ENCODE measurements at regions not wholly inside any gene's neighbourhood (a gene's known extent, or its start where the extent isn't known, plus 50 kb on each side); places are given as distances from the start of the nearest gene placed in this dataset.

DNA sequence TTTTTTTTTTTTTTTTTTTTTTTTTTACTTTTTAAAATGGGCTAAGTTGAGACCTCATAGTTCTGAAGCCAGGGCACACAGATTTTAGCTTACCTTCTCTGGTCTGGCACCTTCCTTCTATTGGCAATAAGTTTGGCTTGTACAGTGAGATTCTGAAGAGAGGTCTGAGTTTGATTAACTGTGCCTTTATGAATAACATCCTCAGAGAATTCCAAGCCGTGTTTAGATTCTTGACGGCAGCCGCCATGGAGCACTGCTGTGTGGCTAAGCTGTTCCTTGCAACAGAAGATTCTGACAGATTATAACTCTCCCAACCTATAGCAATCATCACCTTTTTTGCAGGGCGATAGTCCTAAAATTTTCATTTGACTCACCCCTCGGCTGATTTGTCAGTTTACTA is 354.9 kb upstream of the FAR2 start:
- ATAC-seq (ENCODE audit: low read depth) = no peak
- H3K9me3 Mint-ChIP-seq = peaks cover 2% of the 10 kb centered on the region

DNA sequence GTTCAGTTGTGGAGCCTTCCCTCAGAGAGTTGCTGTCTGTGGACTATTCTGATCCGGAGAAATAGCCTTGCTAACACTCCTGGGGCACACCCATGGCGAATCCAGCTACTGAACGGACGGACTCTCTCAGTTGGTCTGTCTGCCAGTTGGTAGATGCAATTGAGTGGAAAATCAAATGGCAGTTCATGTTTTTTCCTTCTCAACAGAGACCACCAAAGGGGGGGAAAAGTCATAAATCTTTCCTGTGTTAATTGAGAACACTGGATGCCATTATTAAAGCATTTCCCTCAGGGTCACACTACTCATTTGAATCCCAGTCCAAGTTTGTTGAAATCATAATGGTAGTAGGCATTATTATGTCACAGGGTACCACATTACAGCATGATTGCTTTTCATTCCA is 354.3 kb upstream of the FAR2 start:
- H3K36me3 Mint-ChIP-seq = no peaks in the 10 kb centered on the region

More for the DNA sequence above, 354.9 kb upstream of the FAR2 start:
- DNase-seq = no peak
- Mint-ChIP-seq H3K27me3 (no peaks in the 10 kb centered on the region), H3K4me1 (no peaks in the 10 kb centered on the region), H3K4me3 (no peak overlapping the region), H3K27ac (no peak overlapping the region), H3K36me3 (no peaks in the 10 kb centered on the region)
- POLR2A ChIA-PET = no interaction called here

DNA sequence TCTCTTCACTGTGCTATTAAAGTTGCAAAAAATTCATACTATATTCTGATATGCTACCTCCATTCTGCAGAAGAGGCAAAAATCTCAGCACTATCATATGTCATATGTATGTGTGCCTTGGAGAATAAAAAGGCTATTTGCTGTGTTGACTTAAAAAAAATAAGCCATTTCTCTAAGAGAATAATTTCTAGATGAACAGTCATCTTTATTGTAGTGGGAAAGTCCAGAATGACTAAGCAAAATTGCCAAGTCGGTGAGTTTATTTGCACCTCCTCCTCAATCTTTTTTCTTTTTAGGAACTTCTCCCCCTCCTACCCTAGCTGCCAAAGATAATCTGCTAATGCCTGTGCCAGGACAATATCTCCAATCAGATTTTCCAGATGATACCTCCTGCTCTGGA is 353.8 kb upstream of the FAR2 start:
- POLR2A ChIA-PET = no interaction called here
- no peaks in the 10 kb centered on the region for H3K4me1 Mint-ChIP-seq
- no peaks in the 10 kb centered on the region for H3K36me3 Mint-ChIP-seq
- peaks cover 2% of the 10 kb centered on the region for H3K9me3 Mint-ChIP-seq
- H3K27ac Mint-ChIP-seq = no peak overlapping the region
- no peak overlapping the region for H3K4me3 Mint-ChIP-seq
- DNase-seq = no peak
- H3K27me3 Mint-ChIP-seq = peaks cover 2% of the 10 kb centered on the region
- ATAC-seq (ENCODE audit: low read depth) = no peak

More for the DNA sequence above, 354.3 kb upstream of the FAR2 start:
- no peak for ATAC-seq (ENCODE audit: low read depth)
- Mint-ChIP-seq H3K9me3 (peaks cover 2% of the 10 kb centered on the region), H3K4me3 (no peak overlapping the region), H3K4me1 (no peaks in the 10 kb centered on the region), H3K27ac (no peak overlapping the region), H3K27me3 (peaks cover 2% of the 10 kb centered on the region)
- DNase-seq = no peak
- POLR2A ChIA-PET = no interaction called here

DNA sequence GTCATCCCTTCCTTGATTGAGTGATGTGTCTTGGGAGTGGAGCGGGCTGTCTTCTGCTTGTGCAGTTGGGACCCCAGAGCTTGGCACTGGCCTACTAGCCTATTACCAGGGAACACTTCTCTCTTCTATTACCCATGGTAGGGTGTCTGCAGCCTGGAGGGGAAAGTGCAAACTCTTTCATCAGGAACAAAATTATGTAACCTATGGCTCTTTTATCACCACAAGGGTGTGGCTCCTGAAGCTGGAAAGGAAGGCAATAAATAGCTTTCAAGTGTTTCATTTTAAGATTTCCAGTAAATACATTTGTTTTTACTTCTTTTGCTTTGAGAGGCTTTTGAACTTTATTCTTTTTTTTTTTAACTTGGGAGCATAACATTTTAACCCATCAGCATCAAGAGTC is 349.7 kb upstream of the FAR2 start:
- no peak overlapping the region for H3K4me3 Mint-ChIP-seq
- DNase-seq (no peak), ATAC-seq (ENCODE audit: low read depth) (no peak)
- H3K9me3 Mint-ChIP-seq = peaks cover 2% of the 10 kb centered on the region
- no peaks in the 10 kb centered on the region for H3K4me1 Mint-ChIP-seq
- H3K27me3 Mint-ChIP-seq = peaks cover 5% of the 10 kb centered on the region
- no peaks in the 10 kb centered on the region for H3K36me3 Mint-ChIP-seq
- POLR2A ChIA-PET = no interaction called here
- H3K27ac Mint-ChIP-seq = no peak overlapping the region

DNA sequence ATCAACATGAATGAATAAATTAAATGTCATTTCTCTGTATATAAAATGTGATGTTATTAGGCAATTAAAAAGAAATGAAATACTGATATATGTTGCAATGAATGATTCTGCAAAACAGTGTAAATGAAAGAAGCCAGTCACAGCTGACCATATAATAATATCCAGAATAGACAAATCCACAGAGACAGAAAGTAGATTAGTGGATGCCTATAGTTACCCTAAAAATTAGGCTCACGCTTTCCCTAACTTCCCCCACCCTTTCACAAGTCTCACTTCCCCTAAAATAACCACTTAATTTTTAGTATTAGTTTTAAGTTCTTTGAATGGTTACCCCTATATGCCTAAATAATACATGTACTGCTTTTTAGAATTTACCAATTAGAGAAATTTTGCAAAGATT is 348.9 kb upstream of the FAR2 start:
- H3K4me1 Mint-ChIP-seq = no peaks in the 10 kb centered on the region
- H3K27me3 Mint-ChIP-seq = peaks cover 5% of the 10 kb centered on the region
- ATAC-seq (ENCODE audit: low read depth) = no peak

DNA sequence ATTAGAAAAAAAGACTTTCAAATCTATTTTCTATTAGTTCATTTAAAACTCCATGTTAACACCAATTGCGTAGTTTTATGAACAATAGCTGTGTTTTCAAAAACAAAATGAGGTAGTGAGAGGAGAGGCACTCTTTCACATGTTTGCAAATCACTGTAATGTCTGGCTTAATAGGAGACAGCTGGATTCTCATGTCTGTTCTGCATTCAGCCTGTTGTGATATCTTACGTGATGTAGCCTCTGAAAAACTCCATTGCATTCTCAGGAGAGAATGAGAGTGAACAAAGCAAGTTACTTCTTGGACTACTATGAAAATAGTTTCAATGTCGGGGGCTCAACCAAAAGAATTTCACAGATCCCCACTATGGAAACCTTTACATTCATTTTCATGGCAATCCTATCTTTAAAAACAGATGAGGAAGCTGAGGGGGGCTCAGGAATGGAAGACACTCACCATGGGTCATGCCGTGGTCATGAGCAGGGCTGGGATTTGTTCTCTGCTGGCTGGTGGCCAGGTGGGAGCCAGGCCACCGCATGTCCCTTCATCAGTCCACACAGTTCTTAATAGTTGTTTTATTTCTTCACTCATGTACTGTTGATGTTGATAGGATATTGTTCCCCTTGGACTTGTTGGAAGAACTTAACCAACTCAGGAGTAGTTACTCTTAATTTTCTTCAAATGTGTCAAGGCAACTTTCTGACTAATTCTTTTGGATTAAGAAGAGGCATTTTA is 346.2 kb upstream of the FAR2 start:
- DNase-seq = no peak
- no peak for ATAC-seq (ENCODE audit: low read depth)
- peaks cover 5% of the 10 kb centered on the region for H3K27me3 Mint-ChIP-seq
- no peaks in the 10 kb centered on the region for H3K36me3 Mint-ChIP-seq
- H3K4me1 Mint-ChIP-seq = no peaks in the 10 kb centered on the region
- H3K27ac Mint-ChIP-seq = no peak overlapping the region
- POLR2A ChIA-PET = no interaction called here
- no peak overlapping the region for H3K4me3 Mint-ChIP-seq
- H3K9me3 Mint-ChIP-seq = no peaks in the 10 kb centered on the region

More for the DNA sequence above, 348.9 kb upstream of the FAR2 start:
- no peak for DNase-seq
- Mint-ChIP-seq H3K9me3 (peaks cover 2% of the 10 kb centered on the region), H3K36me3 (no peaks in the 10 kb centered on the region), H3K4me3 (no peak overlapping the region), H3K27ac (no peak overlapping the region)
- POLR2A ChIA-PET = no interaction called here

DNA sequence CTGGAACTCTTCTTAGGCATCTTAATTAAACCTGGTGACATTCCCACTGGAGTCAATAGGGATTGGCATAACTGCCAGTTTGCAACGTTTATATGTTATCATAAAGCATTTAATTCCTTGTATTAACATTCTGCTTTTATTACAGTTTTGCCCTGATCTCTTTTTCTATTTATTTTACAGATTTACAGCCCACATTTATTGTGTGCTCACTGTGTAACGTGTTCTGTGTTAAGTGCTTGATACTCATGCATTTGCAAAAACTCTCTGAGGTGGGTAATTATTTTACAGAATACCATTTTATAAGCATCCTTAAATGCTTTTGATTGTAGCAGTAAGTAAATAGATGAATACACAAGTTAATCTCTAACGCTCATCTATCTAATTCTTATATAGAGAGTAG is 341.5 kb upstream of the FAR2 start:
- Mint-ChIP-seq H3K4me1 (no peaks in the 10 kb centered on the region), H3K27ac (no peak overlapping the region), H3K27me3 (peaks cover 3% of the 10 kb centered on the region), H3K36me3 (no peaks in the 10 kb centered on the region), H3K9me3 (no peaks in the 10 kb centered on the region), H3K4me3 (no peak overlapping the region)
- POLR2A ChIA-PET = no interaction called here
- DNase-seq (no peak), ATAC-seq (ENCODE audit: low read depth) (no peak)

DNA sequence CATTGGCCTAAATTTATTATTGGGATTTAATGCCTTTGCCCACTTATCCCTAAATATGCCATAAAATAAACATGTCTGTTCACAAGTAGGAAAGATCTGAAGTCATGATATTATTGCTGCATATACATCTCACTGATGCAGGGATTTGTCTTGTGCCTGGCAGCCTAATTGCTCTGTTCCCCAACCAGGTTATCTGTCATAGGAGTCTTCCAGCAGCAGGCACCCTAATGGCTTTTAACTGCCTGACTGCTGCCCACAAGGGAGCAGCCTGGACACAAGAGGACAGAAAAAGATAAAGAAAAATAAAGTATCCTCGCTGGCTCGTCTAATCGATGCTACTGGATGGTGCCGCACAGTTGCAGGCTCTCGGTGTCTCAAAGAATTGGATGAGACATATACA is 337.6 kb upstream of the FAR2 start:
- Mint-ChIP-seq H3K9me3 (no peaks in the 10 kb centered on the region), H3K27me3 (no peaks in the 10 kb centered on the region), H3K36me3 (no peaks in the 10 kb centered on the region), H3K4me1 (no peaks in the 10 kb centered on the region), H3K4me3 (no peak overlapping the region), H3K27ac (no peak overlapping the region)
- ATAC-seq (ENCODE audit: low read depth) (no peak), DNase-seq (no peak)
- POLR2A ChIA-PET = no interaction called here

DNA sequence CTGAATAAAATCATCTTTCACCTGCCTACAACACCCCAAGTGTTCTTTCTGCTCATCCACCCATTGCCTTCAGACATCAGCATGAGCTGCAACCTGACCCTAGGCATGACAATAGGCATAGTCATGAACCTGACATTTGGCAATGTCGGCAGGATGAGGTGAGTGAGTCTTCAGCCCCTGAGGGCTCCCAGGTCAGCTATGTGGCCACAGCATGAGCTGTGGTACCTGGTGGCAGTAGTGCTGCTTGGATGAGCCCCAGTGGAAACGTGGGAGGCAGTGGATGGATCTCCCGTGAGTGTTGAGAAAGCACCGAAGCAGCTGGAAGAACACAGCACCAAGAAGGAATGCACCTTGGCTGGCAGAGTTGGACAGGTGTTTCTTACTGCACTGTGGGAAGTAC is 334.8 kb upstream of the FAR2 start:
- ATAC-seq (ENCODE audit: low read depth) = no peak
- POLR2A ChIA-PET = no interaction called here
- Mint-ChIP-seq H3K9me3 (no peaks in the 10 kb centered on the region), H3K4me3 (no peak overlapping the region), H3K4me1 (no peaks in the 10 kb centered on the region), H3K36me3 (no peaks in the 10 kb centered on the region), H3K27ac (no peak overlapping the region), H3K27me3 (no peaks in the 10 kb centered on the region)
- DNase-seq = no peak

DNA sequence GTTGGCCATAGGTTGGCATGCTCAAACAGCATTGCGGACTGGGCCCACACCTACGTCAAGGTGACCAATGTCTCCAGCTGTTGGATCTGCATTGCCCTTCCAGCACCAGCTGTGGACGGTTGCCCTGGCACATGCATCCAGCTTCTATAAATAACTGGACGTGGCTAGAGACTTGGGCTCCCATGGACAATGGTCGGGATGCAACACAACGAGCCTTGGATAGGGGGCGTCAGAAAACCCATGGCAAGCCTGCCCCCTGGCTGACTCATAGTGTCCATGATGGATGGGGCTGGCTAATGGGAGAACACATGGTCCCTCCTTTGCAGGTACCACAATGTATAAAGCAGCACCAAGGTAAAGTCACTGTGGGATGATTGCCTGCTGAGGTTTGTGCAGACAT is 331.6 kb upstream of the FAR2 start:
- Mint-ChIP-seq H3K36me3 (no peaks in the 10 kb centered on the region), H3K9me3 (no peaks in the 10 kb centered on the region), H3K27ac (no peak overlapping the region), H3K27me3 (no peaks in the 10 kb centered on the region), H3K4me3 (no peak overlapping the region), H3K4me1 (no peaks in the 10 kb centered on the region)
- DNase-seq = no peak
- ATAC-seq (ENCODE audit: low read depth) = no peak
- POLR2A ChIA-PET = no interaction called here

DNA sequence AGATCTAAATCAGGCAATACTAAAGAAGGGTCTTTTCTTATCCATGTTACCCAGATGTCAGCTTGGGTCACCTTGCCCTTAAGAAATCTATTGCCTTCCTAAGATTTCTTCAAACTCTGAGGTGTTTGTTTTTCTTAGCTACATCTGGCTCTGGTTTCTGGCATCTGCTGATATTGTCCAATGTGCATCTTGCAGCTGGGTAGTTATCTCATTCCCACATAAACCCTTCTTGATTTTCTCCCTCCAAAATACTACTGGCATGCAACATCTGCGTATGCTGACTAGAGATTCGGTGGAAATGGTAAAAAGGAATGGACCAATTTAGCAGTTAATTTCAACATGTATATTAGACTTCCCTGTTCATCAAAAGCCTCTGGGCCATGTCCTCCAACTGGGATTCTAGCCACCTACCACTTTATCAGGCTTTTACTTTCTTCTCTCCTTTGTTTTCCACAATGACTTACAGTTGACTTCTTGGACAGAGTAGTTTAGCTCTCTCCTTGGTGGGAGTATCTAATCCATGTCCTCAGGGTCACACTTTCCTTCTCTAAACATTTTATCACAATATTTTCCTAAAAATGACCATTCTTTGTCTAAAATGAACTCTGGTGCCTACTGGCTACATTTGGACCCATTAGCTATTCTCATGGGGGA is 324.8 kb upstream of the FAR2 start:
- H3K9me3 Mint-ChIP-seq = no peaks in the 10 kb centered on the region
- no peaks in the 10 kb centered on the region for H3K36me3 Mint-ChIP-seq
- no peaks in the 10 kb centered on the region for H3K4me1 Mint-ChIP-seq
- H3K27me3 Mint-ChIP-seq = no peaks in the 10 kb centered on the region
- no peak overlapping the region for H3K27ac Mint-ChIP-seq
- POLR2A ChIA-PET = no interaction called here
- H3K4me3 Mint-ChIP-seq = no peak overlapping the region
- ATAC-seq (ENCODE audit: low read depth) (no peak), DNase-seq (no peak)

DNA sequence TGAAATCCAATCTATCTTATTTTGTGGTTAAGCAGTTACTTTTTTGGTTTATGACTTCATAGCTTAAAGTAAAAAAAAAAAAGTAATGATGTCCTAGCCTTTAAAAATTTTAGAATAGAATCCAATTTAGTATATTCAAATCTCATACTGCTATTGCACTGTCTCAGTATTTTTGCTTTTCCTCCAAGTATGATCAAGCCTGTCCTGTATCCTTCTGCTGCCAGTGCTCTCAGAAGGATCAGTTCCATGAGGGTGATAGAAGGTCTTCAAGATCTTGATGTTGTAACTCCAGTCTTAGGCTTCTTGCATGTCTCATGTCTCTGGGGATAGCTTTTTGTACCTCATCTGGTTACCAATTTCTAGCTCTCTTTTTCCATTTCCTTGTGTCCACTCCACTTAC is 324.2 kb upstream of the FAR2 start:
- H3K4me1 Mint-ChIP-seq = no peaks in the 10 kb centered on the region
- no peak for ATAC-seq (ENCODE audit: low read depth)
- no peaks in the 10 kb centered on the region for H3K36me3 Mint-ChIP-seq
- H3K9me3 Mint-ChIP-seq = no peaks in the 10 kb centered on the region
- no peak overlapping the region for H3K27ac Mint-ChIP-seq
- H3K4me3 Mint-ChIP-seq = no peak overlapping the region
- DNase-seq = no peak
- no peaks in the 10 kb centered on the region for H3K27me3 Mint-ChIP-seq
- POLR2A ChIA-PET = no interaction called here

DNA sequence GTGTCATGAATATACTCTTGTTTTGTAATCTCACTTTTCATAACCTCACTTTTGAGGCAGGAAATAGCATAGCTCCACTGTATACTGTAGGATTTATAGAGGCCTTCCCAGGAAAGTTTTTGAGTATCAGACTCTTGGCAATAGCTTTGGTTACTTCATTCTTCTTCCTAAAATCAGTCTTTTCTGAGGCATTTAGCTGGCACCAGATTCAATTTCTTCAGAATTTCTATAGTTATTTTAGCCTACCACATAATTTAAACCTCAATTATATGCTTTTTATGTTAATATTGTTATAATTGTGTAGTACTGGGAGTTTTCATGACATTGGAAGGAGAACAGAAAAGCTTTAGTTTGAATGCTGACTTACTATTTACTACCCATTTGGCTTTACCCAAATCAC is 322.3 kb upstream of the FAR2 start:
- Mint-ChIP-seq H3K36me3 (no peaks in the 10 kb centered on the region), H3K27me3 (no peaks in the 10 kb centered on the region), H3K4me1 (no peaks in the 10 kb centered on the region), H3K4me3 (no peak overlapping the region), H3K27ac (no peak overlapping the region), H3K9me3 (peaks cover 2% of the 10 kb centered on the region)
- POLR2A ChIA-PET = no interaction called here
- no peak for ATAC-seq (ENCODE audit: low read depth)
- DNase-seq = no peak

DNA sequence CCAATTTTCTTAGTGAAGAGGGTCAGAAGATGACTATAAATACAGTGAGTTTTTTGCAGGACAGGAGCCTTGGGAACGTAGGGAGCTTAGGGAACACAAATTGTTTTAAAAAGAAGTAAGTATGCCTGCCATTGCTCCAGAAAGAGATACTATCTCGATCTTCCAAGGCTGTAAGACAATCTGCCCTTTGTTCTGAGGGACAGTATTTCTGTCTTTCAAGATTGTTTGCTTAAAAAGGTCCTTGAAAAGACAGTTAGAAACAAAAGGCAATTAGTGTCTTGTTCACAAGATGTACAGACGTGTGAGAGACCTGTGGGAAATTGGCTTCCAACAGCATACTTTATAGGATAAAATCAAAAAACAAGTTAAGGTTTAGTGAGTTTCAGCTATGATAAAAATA is 321.2 kb upstream of the FAR2 start:
- Mint-ChIP-seq H3K27me3 (no peaks in the 10 kb centered on the region), H3K27ac (no peak overlapping the region), H3K9me3 (peaks cover 2% of the 10 kb centered on the region), H3K36me3 (no peaks in the 10 kb centered on the region), H3K4me3 (no peak overlapping the region), H3K4me1 (no peaks in the 10 kb centered on the region)
- DNase-seq (no peak), ATAC-seq (ENCODE audit: low read depth) (no peak)
- POLR2A ChIA-PET = no interaction called here
